Stomach (tissue), 4 donors: ENCODE measurements at regions not wholly inside any gene's neighbourhood (a gene's known extent, or its start where the extent isn't known, plus 50 kb on each side); places are given as distances from the start of the nearest gene placed in this dataset.

Experiments used
- EP300 ChIP-seq: sonication (generic); formaldehyde crosslinking; IDR thresholded peaks from one replicate; pipeline ENCODE4 v1.6.1; 2017; ENCODE audit warnings: antibody characterized with exemption
- POLR2A ChIP-seq, 4 donors: fragments of 450-650 bp; IDR thresholded peaks; one replicate each; pipeline ENCODE4 v1.6.1; 2016; ENCODE audit warnings: antibody characterized with exemption in 4 of 4, control low read depth in 2 of 4, mild to moderate bottlenecking in 1 of 4, moderate library complexity in 1 of 4
- POLR2AphosphoS5 ChIP-seq, 3 donors: sonication (generic); formaldehyde crosslinking; IDR thresholded peaks; one replicate each; pipeline ENCODE4 v1.6.1; 2016; ENCODE audit warnings: antibody characterized with exemption in 3 of 3
- TF ChIP-seq, protein P1 (sequence below), 7 experiments: fragments of 450-650 bp in 4 of 7; fragments of 200-600 bp in 3 of 7; sonication (generic) in 3 of 7; IDR thresholded peaks; one replicate each; pipeline ENCODE4 v1.5.1; 2016 to 2019; ENCODE audit warnings: antibody characterized with exemption in 7 of 7, control low read depth in 2 of 7, mild to moderate bottlenecking in 1 of 7

- TF ChIP-seq POLR2A (IDR thresholded peaks at IDR 0.05) (no peak), POLR2AphosphoS5 (IDR thresholded peaks at IDR 0.05) (no peak), EP300 (no peak)
- TF ChIP-seq, protein P1, sequence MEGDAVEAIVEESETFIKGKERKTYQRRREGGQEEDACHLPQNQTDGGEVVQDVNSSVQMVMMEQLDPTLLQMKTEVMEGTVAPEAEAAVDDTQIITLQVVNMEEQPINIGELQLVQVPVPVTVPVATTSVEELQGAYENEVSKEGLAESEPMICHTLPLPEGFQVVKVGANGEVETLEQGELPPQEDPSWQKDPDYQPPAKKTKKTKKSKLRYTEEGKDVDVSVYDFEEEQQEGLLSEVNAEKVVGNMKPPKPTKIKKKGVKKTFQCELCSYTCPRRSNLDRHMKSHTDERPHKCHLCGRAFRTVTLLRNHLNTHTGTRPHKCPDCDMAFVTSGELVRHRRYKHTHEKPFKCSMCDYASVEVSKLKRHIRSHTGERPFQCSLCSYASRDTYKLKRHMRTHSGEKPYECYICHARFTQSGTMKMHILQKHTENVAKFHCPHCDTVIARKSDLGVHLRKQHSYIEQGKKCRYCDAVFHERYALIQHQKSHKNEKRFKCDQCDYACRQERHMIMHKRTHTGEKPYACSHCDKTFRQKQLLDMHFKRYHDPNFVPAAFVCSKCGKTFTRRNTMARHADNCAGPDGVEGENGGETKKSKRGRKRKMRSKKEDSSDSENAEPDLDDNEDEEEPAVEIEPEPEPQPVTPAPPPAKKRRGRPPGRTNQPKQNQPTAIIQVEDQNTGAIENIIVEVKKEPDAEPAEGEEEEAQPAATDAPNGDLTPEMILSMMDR (IDR thresholded peaks at IDR 0.05) = no peak
Observed at GRCh38 chr2:153307223-153307622, 171.3 kb downstream of the RPRM start.
